ENCODE measurements at regions not wholly inside any gene's neighbourhood (a gene's known extent, or its start where the extent isn't known, plus 50 kb on each side); places are given as distances from the start of the nearest gene placed in this dataset.

DNA sequence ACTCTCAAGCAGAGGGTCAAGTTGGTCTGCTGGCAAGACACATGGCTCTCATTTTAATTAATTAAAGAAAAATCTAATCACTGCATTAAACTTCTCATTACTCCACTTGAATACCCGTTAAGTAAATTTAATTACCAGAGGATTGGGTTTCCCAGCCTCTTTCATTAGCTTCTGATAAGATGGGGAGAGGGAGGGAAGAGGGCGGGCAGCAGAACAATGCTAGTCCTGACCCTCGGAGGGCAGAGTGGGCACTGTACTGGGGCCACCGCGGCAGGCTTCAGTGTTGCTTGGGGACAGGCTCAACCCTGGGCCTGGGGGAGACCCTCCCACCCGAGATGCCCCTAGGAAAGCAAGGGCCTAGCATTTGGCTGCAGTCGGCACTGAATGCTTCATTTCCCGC lies 55.6 kb upstream of the LINGO1 start:
- TF ChIP-seq POLR2AphosphoS5 (IDR thresholded peaks at IDR 0.05; ENCODE audit: low read depth, low read length) (no peak), TAF1 (IDR thresholded peaks at IDR 0.05; ENCODE audit: borderline replicate concordance, insufficient read depth, low read length) (no peak), SIN3A (IDR thresholded peaks at IDR 0.05; ENCODE audit: borderline replicate concordance, insufficient read depth, low read length) (no peak), FOXP2 (optimal IDR thresholded peaks at IDR 0.05; ENCODE audit: borderline replicate concordance, extremely low read depth, extremely low read length, insufficient read depth) (no peak)
- TF ChIP-seq, protein P1, sequence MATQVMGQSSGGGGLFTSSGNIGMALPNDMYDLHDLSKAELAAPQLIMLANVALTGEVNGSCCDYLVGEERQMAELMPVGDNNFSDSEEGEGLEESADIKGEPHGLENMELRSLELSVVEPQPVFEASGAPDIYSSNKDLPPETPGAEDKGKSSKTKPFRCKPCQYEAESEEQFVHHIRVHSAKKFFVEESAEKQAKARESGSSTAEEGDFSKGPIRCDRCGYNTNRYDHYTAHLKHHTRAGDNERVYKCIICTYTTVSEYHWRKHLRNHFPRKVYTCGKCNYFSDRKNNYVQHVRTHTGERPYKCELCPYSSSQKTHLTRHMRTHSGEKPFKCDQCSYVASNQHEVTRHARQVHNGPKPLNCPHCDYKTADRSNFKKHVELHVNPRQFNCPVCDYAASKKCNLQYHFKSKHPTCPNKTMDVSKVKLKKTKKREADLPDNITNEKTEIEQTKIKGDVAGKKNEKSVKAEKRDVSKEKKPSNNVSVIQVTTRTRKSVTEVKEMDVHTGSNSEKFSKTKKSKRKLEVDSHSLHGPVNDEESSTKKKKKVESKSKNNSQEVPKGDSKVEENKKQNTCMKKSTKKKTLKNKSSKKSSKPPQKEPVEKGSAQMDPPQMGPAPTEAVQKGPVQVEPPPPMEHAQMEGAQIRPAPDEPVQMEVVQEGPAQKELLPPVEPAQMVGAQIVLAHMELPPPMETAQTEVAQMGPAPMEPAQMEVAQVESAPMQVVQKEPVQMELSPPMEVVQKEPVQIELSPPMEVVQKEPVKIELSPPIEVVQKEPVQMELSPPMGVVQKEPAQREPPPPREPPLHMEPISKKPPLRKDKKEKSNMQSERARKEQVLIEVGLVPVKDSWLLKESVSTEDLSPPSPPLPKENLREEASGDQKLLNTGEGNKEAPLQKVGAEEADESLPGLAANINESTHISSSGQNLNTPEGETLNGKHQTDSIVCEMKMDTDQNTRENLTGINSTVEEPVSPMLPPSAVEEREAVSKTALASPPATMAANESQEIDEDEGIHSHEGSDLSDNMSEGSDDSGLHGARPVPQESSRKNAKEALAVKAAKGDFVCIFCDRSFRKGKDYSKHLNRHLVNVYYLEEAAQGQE (IDR thresholded peaks at IDR 0.05; ENCODE audit: insufficient read depth in 1 of 2, low read depth in 2 of 2, low read length in 2 of 2) = no peak

Data from PFSK-1 (cell line).